Activated CD4-positive, alpha-beta memory T cell treated with anti-CD3 and anti-CD28 coated beads for 36 hours (primary cell): ENCODE measurements at regions not wholly inside any gene's neighbourhood (a gene's known extent, or its start where the extent isn't known, plus 50 kb on each side); places are given as distances from the start of the nearest gene placed in this dataset.

Source experiments
- CTCF ChIA-PET: fragments of 350-600 bp; sonication (Branson Sonifier 250); formaldehyde crosslinking; loops from one replicate; lab custom pipeline; 2021; ENCODE audit warnings: antibody characterized with exemption, inconsistent platforms; lab: Charles Lee
- POLR2A ChIA-PET: fragments of 350-600 bp; sonication (Branson Sonifier 250); formaldehyde crosslinking; loops from one replicate; lab custom pipeline; 2021; ENCODE audit warnings: antibody characterized with exemption; lab: Charles Lee
- DNase-seq: peaks from one replicate; pipeline ENCODE4 v3.0.0-alpha.2; 2020
- H3K27ac Mint-ChIP-seq: one replicate; pipeline ENCODE4 v1.8.0; 2021; ENCODE audit warnings: mixed read lengths
- H3K27me3 Mint-ChIP-seq: one replicate; pipeline ENCODE4 v1.8.0; 2021; ENCODE audit warnings: mixed read lengths
- H3K36me3 Mint-ChIP-seq: one replicate; pipeline ENCODE4 v1.8.0; 2021; ENCODE audit warnings: mixed read lengths
- H3K4me1 Mint-ChIP-seq: one replicate; pipeline ENCODE4 v1.8.0; 2021; ENCODE audit warnings: low read depth, mixed read lengths
- H3K4me3 Mint-ChIP-seq: one replicate; pipeline ENCODE4 v1.8.0; 2021; ENCODE audit warnings: mild to moderate bottlenecking, mixed read lengths
- H3K9me3 Mint-ChIP-seq: one replicate; pipeline ENCODE4 v1.8.0; 2021; ENCODE audit warnings: mixed read lengths
- intact Hi-C: fragments of 100-400 bp; cut with micrococcal nuclease; formaldehyde crosslinking; loops from one replicate; pipeline ENCODE4 v1.15.1; 2023

- no peak for DNase-seq
- ChIA-PET CTCF (no interaction called here), POLR2A (no interaction called here)
- Mint-ChIP-seq H3K27me3 (no peaks in the 10 kb centered on the region), H3K9me3 (no peaks in the 10 kb centered on the region), H3K4me3 (no peak overlapping the region), H3K4me1 (no peaks in the 10 kb centered on the region), H3K27ac (no peak overlapping the region), H3K36me3 (no peaks in the 10 kb centered on the region)
- intact Hi-C loops, result no loop called here
Observed at GRCh38 chr16:55083052-55083451, 152.4 kb downstream of the IRX5 start.

- intact Hi-C loops, result no loop called here
Observed at GRCh38 chr16:55088098-55088497, 157.4 kb downstream of the IRX5 start.

GRCh38 chr16:55089600-55089999, 158.9 kb downstream of the IRX5 start:
- H3K4me3 Mint-ChIP-seq, result no peak overlapping the region
- peaks cover 4% of the 10 kb centered on the region for H3K9me3 Mint-ChIP-seq
- H3K27ac Mint-ChIP-seq, result no peak overlapping the region
- ChIA-PET CTCF (no interaction called here), POLR2A (no interaction called here)
- H3K27me3 Mint-ChIP-seq, result peaks cover 1% of the 10 kb centered on the region
- intact Hi-C loops, result no loop called here
- H3K4me1 Mint-ChIP-seq, result no peaks in the 10 kb centered on the region
- no peak for DNase-seq
- no peaks in the 10 kb centered on the region for H3K36me3 Mint-ChIP-seq

More at GRCh38 chr16:55088098-55088497, 157.4 kb downstream of the IRX5 start:
- ChIA-PET POLR2A (no interaction called here), CTCF (interaction anchor here (0.7 kb wide), 1 partner anchor 37 kb away, joined by 3 read pairs; no protein-coding TSS in a partner anchor)
- Mint-ChIP-seq H3K9me3 (no peaks in the 10 kb centered on the region), H3K36me3 (no peaks in the 10 kb centered on the region), H3K27ac (no peak overlapping the region), H3K4me3 (no peak overlapping the region), H3K4me1 (no peaks in the 10 kb centered on the region), H3K27me3 (peaks cover 1% of the 10 kb centered on the region)
- no peak for DNase-seq

GRCh38 chr16:55091213-55091870, 160.7 kb downstream of the IRX5 start:
- ChIA-PET CTCF (no interaction called here), POLR2A (no interaction called here)
- DNase-seq, result no peak
- Mint-ChIP-seq H3K27ac (no peak overlapping the region), H3K4me3 (no peak overlapping the region), H3K4me1 (no peaks in the 10 kb centered on the region), H3K27me3 (peaks cover 1% of the 10 kb centered on the region), H3K9me3 (peaks cover 6% of the 10 kb centered on the region), H3K36me3 (no peaks in the 10 kb centered on the region)
- intact Hi-C loops, result no loop called here

- DNase-seq, result no peak
- ChIA-PET POLR2A (no interaction called here), CTCF (interaction anchor here (0.6 kb wide), 1 partner anchor 1015 kb away, joined by 5 read pairs; no protein-coding TSS in a partner anchor)
- no peaks in the 10 kb centered on the region for H3K36me3 Mint-ChIP-seq
- intact Hi-C loops, result no loop called here
- H3K4me1 Mint-ChIP-seq, result no peaks in the 10 kb centered on the region
- no peak overlapping the region for H3K4me3 Mint-ChIP-seq
- peaks cover 1% of the 10 kb centered on the region for H3K27me3 Mint-ChIP-seq
- peaks cover 6% of the 10 kb centered on the region for H3K9me3 Mint-ChIP-seq
- no peak overlapping the region for H3K27ac Mint-ChIP-seq
Observed at GRCh38 chr16:55091871-55092230, 161.2 kb downstream of the IRX5 start.

GRCh38 chr16:55100100-55100499, 169.4 kb downstream of the IRX5 start:
- peaks cover 10% of the 10 kb centered on the region for H3K9me3 Mint-ChIP-seq
- intact Hi-C loops, result no loop called here
- H3K27ac Mint-ChIP-seq, result no peak overlapping the region
- CTCF ChIA-PET, result no interaction called here
- H3K27me3 Mint-ChIP-seq, result peaks cover 2% of the 10 kb centered on the region
- H3K4me1 Mint-ChIP-seq, result no peaks in the 10 kb centered on the region
- POLR2A ChIA-PET, result no interaction called here
- H3K36me3 Mint-ChIP-seq, result no peaks in the 10 kb centered on the region
- no peak for DNase-seq
- H3K4me3 Mint-ChIP-seq, result no peak overlapping the region

- POLR2A ChIA-PET, result no interaction called here
- DNase-seq, result no peak
- peaks cover 10% of the 10 kb centered on the region for H3K9me3 Mint-ChIP-seq
- H3K4me3 Mint-ChIP-seq, result no peak overlapping the region
- no peak overlapping the region for H3K27ac Mint-ChIP-seq
- H3K27me3 Mint-ChIP-seq, result peaks cover 2% of the 10 kb centered on the region
- intact Hi-C loops, result no loop called here
- H3K4me1 Mint-ChIP-seq, result no peaks in the 10 kb centered on the region
- H3K36me3 Mint-ChIP-seq, result no peaks in the 10 kb centered on the region
- CTCF ChIA-PET, result no interaction called here
Observed at GRCh38 chr16:55101026-55101425, 170.4 kb downstream of the IRX5 start.

- ChIA-PET POLR2A (no interaction called here), CTCF (no interaction called here)
- H3K4me3 Mint-ChIP-seq, result no peak overlapping the region
- H3K27me3 Mint-ChIP-seq, result peaks cover 2% of the 10 kb centered on the region
- no peaks in the 10 kb centered on the region for H3K36me3 Mint-ChIP-seq
- no peak overlapping the region for H3K27ac Mint-ChIP-seq
- DNase-seq, result no peak
- intact Hi-C loops, result no loop called here
- H3K4me1 Mint-ChIP-seq, result no peaks in the 10 kb centered on the region
- peaks cover 10% of the 10 kb centered on the region for H3K9me3 Mint-ChIP-seq
Observed at GRCh38 chr16:55102077-55102476, 171.4 kb downstream of the IRX5 start.

GRCh38 chr16:55102531-55102930, 171.9 kb downstream of the IRX5 start:
- CTCF ChIA-PET, result no interaction called here
- Mint-ChIP-seq H3K4me1 (no peaks in the 10 kb centered on the region), H3K27me3 (peaks cover 2% of the 10 kb centered on the region), H3K27ac (no peak overlapping the region), H3K9me3 (peaks cover 10% of the 10 kb centered on the region), H3K4me3 (no peak overlapping the region), H3K36me3 (no peaks in the 10 kb centered on the region)
- no peak for DNase-seq
- intact Hi-C loops, result no loop called here
- POLR2A ChIA-PET, result no interaction called here

GRCh38 chr16:55107851-55108250, 177.2 kb downstream of the IRX5 start:
- ChIA-PET POLR2A (no interaction called here), CTCF (no interaction called here)
- Mint-ChIP-seq H3K27ac (no peak overlapping the region), H3K9me3 (no peaks in the 10 kb centered on the region), H3K4me1 (no peaks in the 10 kb centered on the region), H3K36me3 (no peaks in the 10 kb centered on the region), H3K27me3 (no peaks in the 10 kb centered on the region), H3K4me3 (no peak overlapping the region)
- intact Hi-C loops, result no loop called here
- no peak for DNase-seq

GRCh38 chr16:55113210-55113609, 182.5 kb downstream of the IRX5 start:
- CTCF ChIA-PET, result no interaction called here
- H3K9me3 Mint-ChIP-seq, result no peaks in the 10 kb centered on the region
- no peak overlapping the region for H3K4me3 Mint-ChIP-seq
- no peaks in the 10 kb centered on the region for H3K4me1 Mint-ChIP-seq
- POLR2A ChIA-PET, result no interaction called here
- no peaks in the 10 kb centered on the region for H3K36me3 Mint-ChIP-seq
- intact Hi-C loops, result no loop called here
- no peak overlapping the region for H3K27ac Mint-ChIP-seq
- no peaks in the 10 kb centered on the region for H3K27me3 Mint-ChIP-seq
- DNase-seq, result no peak

- Mint-ChIP-seq H3K4me3 (no peak overlapping the region), H3K27ac (no peak overlapping the region), H3K4me1 (no peaks in the 10 kb centered on the region), H3K9me3 (no peaks in the 10 kb centered on the region), H3K27me3 (peaks cover 4% of the 10 kb centered on the region), H3K36me3 (no peaks in the 10 kb centered on the region)
- ChIA-PET CTCF (no interaction called here), POLR2A (no interaction called here)
- intact Hi-C loops, result no loop called here
- DNase-seq, result no peak
Observed at GRCh38 chr16:55115506-55115905, 184.8 kb downstream of the IRX5 start.

- intact Hi-C loops, result no loop called here
- peaks cover 4% of the 10 kb centered on the region for H3K27me3 Mint-ChIP-seq
- DNase-seq, result no peak
- ChIA-PET CTCF (no interaction called here), POLR2A (no interaction called here)
- H3K9me3 Mint-ChIP-seq, result no peaks in the 10 kb centered on the region
- H3K27ac Mint-ChIP-seq, result no peak overlapping the region
- H3K4me1 Mint-ChIP-seq, result no peaks in the 10 kb centered on the region
- no peaks in the 10 kb centered on the region for H3K36me3 Mint-ChIP-seq
- no peak overlapping the region for H3K4me3 Mint-ChIP-seq
Observed at GRCh38 chr16:55116165-55116920, 185.7 kb downstream of the IRX5 start.
